ENCODE measurements at regions not wholly inside any gene's neighbourhood (a gene's known extent, or its start where the extent isn't known, plus 50 kb on each side); places are given as distances from the start of the nearest gene placed in this dataset.

GRCh38 chr11:134559602-134559962 is 147.5 kb upstream of the B3GAT1 start:
- Histone ChIP-seq H3K27ac (ENCODE audit: insufficient read length, low read depth, low read length) (no peak overlapping the region), H3K4me1 (ENCODE audit: insufficient read depth, low read length) (no peaks in the 10 kb centered on the region), H3K56ac (ENCODE audit: insufficient read length, low read depth, low read length) (no peak overlapping the region), H2AFZ (ENCODE audit: low read length) (no peak overlapping the region), H4K91ac (ENCODE audit: insufficient read length, low read depth, low read length) (no peak overlapping the region), H2BK12ac (ENCODE audit: insufficient read length, low read depth, low read length) (no peak overlapping the region), H3K14ac (ENCODE audit: insufficient read depth, low read length) (no peak overlapping the region; the same call in 1 of the 2 replicates), H3K79me1 (ENCODE audit: insufficient read depth, low read depth, low read length, poor library complexity, severe bottlenecking) (no peaks in the 10 kb centered on the region), H2BK15ac (ENCODE audit: low read depth, low read length) (no peak overlapping the region), H3K23me2 (ENCODE audit: insufficient read length, low read depth, low read length, poor library complexity, severe bottlenecking) (no peaks in the 10 kb centered on the region), H2AK5ac (ENCODE audit: insufficient read length, low read length) (no peak overlapping the region), H2BK5ac (ENCODE audit: insufficient read length, low read length) (no peak overlapping the region), H3K4ac (ENCODE audit: low read depth, low read length) (no peak overlapping the region), H3T11ph (ENCODE audit: low read length) (no peak overlapping the region), H3K4me2 (ENCODE audit: insufficient read depth, insufficient read length, low read length) (no peak overlapping the region), H3K9me3 (ENCODE audit: control insufficient read depth, low read depth, low read length) (no peaks in the 10 kb centered on the region), H3K9ac (ENCODE audit: extremely low read depth, insufficient read length, low read length) (no peak overlapping the region), H3K23ac (ENCODE audit: insufficient read length, low read depth, low read length) (no peak overlapping the region), H2BK120ac (ENCODE audit: low read depth, low read length, poor library complexity, severe bottlenecking) (no peak overlapping the region), H3K18ac (ENCODE audit: insufficient read length, low read depth, low read length) (no peak overlapping the region), H4K5ac (ENCODE audit: insufficient read length, low read depth, low read length) (no peak overlapping the region), H3K27me3 (ENCODE audit: insufficient read depth, low read length) (no peaks in the 10 kb centered on the region), H3K79me2 (ENCODE audit: insufficient read depth, low read length) (no peaks in the 10 kb centered on the region), H4K20me1 (ENCODE audit: control insufficient read depth, insufficient read depth, insufficient read length) (no peaks in the 10 kb centered on the region), H4K8ac (replicated peaks; ENCODE audit: insufficient read length, low read depth, low read length) (no peak overlapping the region), H2BK20ac (ENCODE audit: low read depth, low read length, poor library complexity, severe bottlenecking) (no peak overlapping the region)
- no peaks in the 10 kb centered on the region for H3K36me3 Mint-ChIP-seq (ENCODE audit: insufficient read depth in 1 of 3, low read depth in 3 of 3)
- TF ChIP-seq, protein P1, sequence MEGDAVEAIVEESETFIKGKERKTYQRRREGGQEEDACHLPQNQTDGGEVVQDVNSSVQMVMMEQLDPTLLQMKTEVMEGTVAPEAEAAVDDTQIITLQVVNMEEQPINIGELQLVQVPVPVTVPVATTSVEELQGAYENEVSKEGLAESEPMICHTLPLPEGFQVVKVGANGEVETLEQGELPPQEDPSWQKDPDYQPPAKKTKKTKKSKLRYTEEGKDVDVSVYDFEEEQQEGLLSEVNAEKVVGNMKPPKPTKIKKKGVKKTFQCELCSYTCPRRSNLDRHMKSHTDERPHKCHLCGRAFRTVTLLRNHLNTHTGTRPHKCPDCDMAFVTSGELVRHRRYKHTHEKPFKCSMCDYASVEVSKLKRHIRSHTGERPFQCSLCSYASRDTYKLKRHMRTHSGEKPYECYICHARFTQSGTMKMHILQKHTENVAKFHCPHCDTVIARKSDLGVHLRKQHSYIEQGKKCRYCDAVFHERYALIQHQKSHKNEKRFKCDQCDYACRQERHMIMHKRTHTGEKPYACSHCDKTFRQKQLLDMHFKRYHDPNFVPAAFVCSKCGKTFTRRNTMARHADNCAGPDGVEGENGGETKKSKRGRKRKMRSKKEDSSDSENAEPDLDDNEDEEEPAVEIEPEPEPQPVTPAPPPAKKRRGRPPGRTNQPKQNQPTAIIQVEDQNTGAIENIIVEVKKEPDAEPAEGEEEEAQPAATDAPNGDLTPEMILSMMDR (conservative IDR thresholded peaks at IDR 0.05): no peak
- no peak overlapping the region for H3K27ac Mint-ChIP-seq
- no peaks in the 10 kb centered on the region for H3K9me3 Mint-ChIP-seq
- H3K27me3 Mint-ChIP-seq (ENCODE audit: low read depth): peaks cover 7% of the 10 kb centered on the region; the same call in 1 of the 2 replicates
- peaks cover 16 to 22% of the 10 kb centered on the region in 2 experiments for H3K4me1 Mint-ChIP-seq
- H3K4me3 Mint-ChIP-seq: no peak overlapping the region; a peak in 1 of 5 replicates
- no CpG with 5 or more reads among the region's 9 CpGs for WGBS (ENCODE audit: extremely low coverage, insufficient read length, low lambda C conversion rate)
- no peak for DNase-seq
